IMR-90 (cell line): ENCODE measurements at regions not wholly inside any gene's neighbourhood (a gene's known extent, or its start where the extent isn't known, plus 50 kb on each side); places are given as distances from the start of the nearest gene placed in this dataset.

Source experiments
- ATAC-seq: fragments of 200-7000 bp; cut with Tn5 transposase; 2 replicates; pipeline ENCODE4 v1.9.1; 2020; ENCODE audit warnings: low read depth, mild to moderate bottlenecking, moderate library complexity
- BruUV-seq: library from RNA; stranded (reverse); fragments of 400-500 nt; replicated peaks from 2 replicates; lab custom pipeline; 2021; lab: Mats Ljungman, UMichigan
- CTCF ChIA-PET: fragments of 300-600 bp; formaldehyde crosslinking; extraction: SDS; loops from one replicate; lab custom pipeline; 2021; ENCODE audit warnings: antibody characterized with exemption; lab: Yijun Ruan, JAX
- POLR2A ChIA-PET: fragments of 300-600 bp; sonication (Branson Sonifier 250); formaldehyde crosslinking; loops from one replicate; lab custom pipeline; 2022; ENCODE audit warnings: antibody characterized with exemption; ENCODE audit not compliant: unreplicated experiment; lab: Charles Lee
- DNase-seq: peaks from one replicate; pipeline ENCODE4 v3.0.0; 2013
- H2AFZ ChIP-seq: replicated peaks from 2 replicates; pipeline ENCODE3; 2013; ENCODE audit warnings: low read length, mild to moderate bottlenecking; ENCODE audit not compliant: poor library complexity
- H2AK5ac ChIP-seq: 2 replicates; pipeline ENCODE4 v1.6.1; 2013; ENCODE audit warnings: low read depth, low read length, inconsistent platforms
- H2AK9ac ChIP-seq: replicated peaks from 2 replicates; pipeline ENCODE3; 2013; ENCODE audit warnings: mild to moderate bottlenecking, low read depth, low read length, moderate library complexity; ENCODE audit not compliant: poor library complexity
- H2BK120ac ChIP-seq: 2 replicates; pipeline ENCODE4 v1.6.1; 2013; ENCODE audit warnings: low read depth, low read length, inconsistent platforms
- H2BK15ac ChIP-seq: 3 replicates; pipeline ENCODE4 v1.6.1; 2013; ENCODE audit warnings: low read depth, low read length, inconsistent platforms
- H2BK20ac ChIP-seq: 2 replicates; pipeline ENCODE4 v1.6.1; 2013; ENCODE audit warnings: low read depth, mild to moderate bottlenecking, inconsistent platforms, low read length, moderate library complexity
- H2BK5ac ChIP-seq: 2 replicates; pipeline ENCODE4 v1.6.1; 2013; ENCODE audit warnings: mild to moderate bottlenecking, low read depth, low read length, inconsistent platforms; ENCODE audit not compliant: poor library complexity, severe bottlenecking
- H3K14ac ChIP-seq: replicated peaks from 2 replicates; pipeline ENCODE4 v1.6.1; 2013; ENCODE audit warnings: low read depth, low read length, inconsistent platforms
- H3K18ac ChIP-seq: 2 replicates; pipeline ENCODE4 v1.6.1; 2013; ENCODE audit warnings: low read depth, low read length, control low read depth
- H3K23ac ChIP-seq: 2 replicates; pipeline ENCODE4 v1.6.1; 2013; ENCODE audit warnings: low read depth, low read length, inconsistent platforms
- H3K27ac ChIP-seq: 2 replicates; pipeline ENCODE4 v1.5.1; 2013; ENCODE audit warnings: mild to moderate bottlenecking, control low read depth, low read length; ENCODE audit not compliant: insufficient read depth
- H3K27me3 ChIP-seq: 2 replicates; pipeline ENCODE4 v1.6.1; 2013; ENCODE audit warnings: low read length; ENCODE audit not compliant: control insufficient read depth, insufficient read depth
- H3K36me3 ChIP-seq: 2 replicates; pipeline ENCODE4 v1.6.1; 2013; ENCODE audit warnings: low read length, mixed read lengths; ENCODE audit not compliant: control insufficient read depth, insufficient read depth
- H3K4ac ChIP-seq: 2 replicates; pipeline ENCODE4 v1.6.1; 2013; ENCODE audit warnings: low read depth, low read length, inconsistent platforms
- H3K4me1 ChIP-seq: 2 replicates; pipeline ENCODE4 v1.6.1; 2013; ENCODE audit warnings: low read length, mixed read lengths; ENCODE audit not compliant: control insufficient read depth, insufficient read depth
- H3K4me2 ChIP-seq: 2 replicates; pipeline ENCODE4 v1.6.1; 2013; ENCODE audit warnings: low read depth, mild to moderate bottlenecking, control low read depth, low read length, moderate library complexity
- H3K4me3 ChIP-seq: 2 replicates; pipeline ENCODE4 v1.5.1; 2013; ENCODE audit warnings: low read depth, mild to moderate bottlenecking, control low read depth, low read length, moderate library complexity; ENCODE audit not compliant: insufficient read depth
- H3K56ac ChIP-seq: 2 replicates; pipeline ENCODE4 v1.6.1; 2013; ENCODE audit warnings: low read length, inconsistent platforms; ENCODE audit not compliant: insufficient read depth; ENCODE audit errors: extremely low read depth
- H3K79me1 ChIP-seq, 2 experiments: 2 replicates each; pipeline ENCODE4 v1.6.1; 2013; ENCODE audit warnings: low read length in 2 of 2, inconsistent platforms in 1 of 2, low read depth in 1 of 2
- H3K9ac ChIP-seq: 2 replicates; pipeline ENCODE4 v1.6.1; 2013; ENCODE audit warnings: low read depth, low read length, control low read depth
- H3K9me1 ChIP-seq: 2 replicates; pipeline ENCODE4 v1.6.1; 2013; ENCODE audit warnings: low read length, inconsistent platforms; ENCODE audit not compliant: insufficient read depth
- H3K9me3 ChIP-seq: 2 replicates; pipeline ENCODE4 v1.6.1; 2013; ENCODE audit warnings: low read length; ENCODE audit not compliant: control insufficient read depth, insufficient read depth
- H4K20me1 ChIP-seq: 2 replicates; pipeline ENCODE4 v1.6.1; 2013; ENCODE audit warnings: low read length, inconsistent platforms; ENCODE audit not compliant: insufficient read depth
- H4K5ac ChIP-seq: 2 replicates; pipeline ENCODE4 v1.6.1; 2013; ENCODE audit warnings: mild to moderate bottlenecking, low read depth, low read length, control low read depth
- H4K8ac ChIP-seq, 2 experiments: 2 replicates each; pipeline ENCODE4 v1.6.1; 2013; ENCODE audit warnings: low read depth in 2 of 2, low read length in 2 of 2, control low read depth in 1 of 2, inconsistent platforms in 1 of 2
- H4K91ac ChIP-seq: 2 replicates; pipeline ENCODE4 v1.6.1; 2013; ENCODE audit warnings: low read depth, low read length, inconsistent platforms; ENCODE audit not compliant: insufficient read depth
- BHLHE40 ChIP-seq: fragments of 150-350 bp; IDR thresholded peaks from 2 replicates; pipeline ENCODE4 v1.6.1; 2016; ENCODE audit warnings: mild to moderate bottlenecking, low read depth, low read length
- CEBPB ChIP-seq: IDR thresholded peaks from 2 replicates; pipeline ENCODE4 v1.6.1; 2012; ENCODE audit warnings: low read depth, low read length, improper control_type of control experiment
- CHD1 ChIP-seq: IDR thresholded peaks from 2 replicates; pipeline ENCODE4 v1.6.1; 2012; ENCODE audit warnings: low read depth, low read length, improper control_type of control experiment
- FOS ChIP-seq: fragments of 150-350 bp; IDR thresholded peaks from 2 replicates; pipeline ENCODE4 v1.6.1; 2016; ENCODE audit warnings: low read depth, low read length
- MAFK ChIP-seq: IDR thresholded peaks from 2 replicates; pipeline ENCODE4 v1.6.1; 2012; ENCODE audit warnings: low read depth, low read length, improper control_type of control experiment
- MAZ ChIP-seq: IDR thresholded peaks from 2 replicates; pipeline ENCODE4 v1.6.1; 2012; ENCODE audit warnings: low read depth, mild to moderate bottlenecking, low read length, improper control_type of control experiment, moderate library complexity, borderline replicate concordance
- MXI1 ChIP-seq: IDR thresholded peaks from 2 replicates; pipeline ENCODE4 v1.6.1; 2012; ENCODE audit warnings: low read depth, mild to moderate bottlenecking, low read length, moderate library complexity, borderline replicate concordance
- NFE2L2 ChIP-seq: fragments of 150-350 bp; IDR thresholded peaks from 2 replicates; pipeline ENCODE4 v1.6.1; 2016; ENCODE audit warnings: low read depth, mild to moderate bottlenecking, low read length
- POLR2A ChIP-seq: IDR thresholded peaks from 2 replicates; pipeline ENCODE4 v1.6.1; 2012; ENCODE audit warnings: mild to moderate bottlenecking, low read depth, low read length
- RAD21 ChIP-seq: IDR thresholded peaks from 2 replicates; pipeline ENCODE4 v1.6.1; 2012; ENCODE audit warnings: low read length, improper control_type of control experiment
- RCOR1 ChIP-seq: IDR thresholded peaks from 2 replicates; pipeline ENCODE4 v1.6.1; 2012; ENCODE audit warnings: mild to moderate bottlenecking, low read length, improper control_type of control experiment; ENCODE audit not compliant: insufficient replicate concordance
- RFX5 ChIP-seq: IDR thresholded peaks from 2 replicates; pipeline ENCODE4 v1.8.0; 2012; ENCODE audit warnings: low read depth, mild to moderate bottlenecking, low read length, moderate library complexity
- SMC3 ChIP-seq: fragments of 150-350 bp; IDR thresholded peaks from 2 replicates; pipeline ENCODE4 v1.6.1; 2016; ENCODE audit warnings: low read depth, mild to moderate bottlenecking, antibody characterized with exemption, low read length, moderate library complexity
- WGBS, 2 experiments: methylation state at CpG; one replicate each; pipeline versions ENCODE4 v1.1.5 to v1.1.7; 2013; ENCODE audit warnings: missing lambda C conversion rate in 2 of 2; ENCODE audit not compliant: insufficient read length in 1 of 2; ENCODE audit errors: extremely low coverage in 2 of 2; 5-methylcytosine and 5-hydroxymethylcytosine counted together
- dilution Hi-C: fragments of 300-500 bp; cut with HindIII; formaldehyde crosslinking; loops from one replicate; pipeline ENCODE4 v1.14.3; 2018; ENCODE audit warnings: low sequenced_read_pairs; ENCODE audit not compliant: unreplicated experiment
- in situ Hi-C: fragments of 300-500 bp; cut with MboI; formaldehyde crosslinking; loops from 3 replicates; pipeline ENCODE4 v1.14.3; 2019; ENCODE audit warnings: low sequenced_read_pairs, inconsistent platforms, mixed read lengths
- intact Hi-C: fragments of 100-400 bp; cut with micrococcal nuclease; formaldehyde crosslinking; loops from 2 replicates; pipeline ENCODE4 v1.10.0; 2022
- TF ChIP-seq, protein P1 (sequence below): conservative IDR thresholded peaks from 2 replicates; pipeline ENCODE4 v1.5.1; 2012; ENCODE audit warnings: mild to moderate bottlenecking, low read depth, low read length, improper control_type of control experiment
- TF ChIP-seq, protein P2 (sequence below): fragments of 150-350 bp; IDR thresholded peaks from 2 replicates; pipeline ENCODE4 v1.6.1; 2017; ENCODE audit warnings: mild to moderate bottlenecking, antibody characterized with exemption, low read length, low read depth
- TF ChIP-seq, protein P3 (sequence below): fragments of 150-350 bp; IDR thresholded peaks from 2 replicates; pipeline ENCODE4 v1.6.1; 2016; ENCODE audit warnings: low read depth, mild to moderate bottlenecking, low read length, moderate library complexity, borderline replicate concordance

DNA sequence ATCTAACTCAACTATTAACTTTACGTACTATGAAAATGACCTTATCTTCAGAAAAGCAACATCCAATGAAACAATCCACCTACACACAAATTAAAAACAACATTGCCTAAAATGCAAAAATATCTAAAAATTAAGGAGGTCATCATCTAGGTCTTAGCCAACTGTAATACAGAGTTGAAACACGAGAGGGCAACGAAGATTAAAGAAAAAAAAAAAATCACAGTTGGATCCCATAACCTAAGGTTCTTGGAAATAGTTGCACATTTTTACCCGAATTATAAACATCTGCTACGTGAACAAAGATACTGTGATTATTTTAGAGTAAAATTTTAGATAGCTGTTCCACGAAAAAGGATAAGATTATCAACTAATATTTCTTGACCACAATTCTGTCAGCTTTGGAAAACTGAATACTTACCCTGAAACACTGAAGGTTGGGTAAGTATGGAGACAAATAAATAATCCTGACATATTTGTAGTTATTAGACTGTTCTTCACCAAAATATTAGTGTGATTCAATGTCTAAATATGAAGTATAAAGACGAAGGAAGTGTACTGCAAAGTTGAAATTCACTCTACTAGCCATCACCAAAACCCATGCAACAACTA is 88.0 kb upstream of the AK4 start:
- Histone ChIP-seq H4K91ac (no peak overlapping the region), H3K79me1 (no peaks in the 10 kb centered on the region), H4K5ac (no peak overlapping the region), H2BK20ac (no peak overlapping the region), H3K4me3 (no peak overlapping the region), H3K9ac (no peak overlapping the region), H3K56ac (no peak overlapping the region), H3K27ac (no peak overlapping the region), H4K8ac (no peak overlapping the region), H3K14ac (no peak overlapping the region), H3K27me3 (no peaks in the 10 kb centered on the region), H3K23ac (no peak overlapping the region), H3K9me3 (no peaks in the 10 kb centered on the region), H2BK120ac (no peak overlapping the region), H3K36me3 (peaks cover 6% of the 10 kb centered on the region), H3K4me1 (no peaks in the 10 kb centered on the region), H3K4ac (no peak overlapping the region), H2AK5ac (no peak overlapping the region), H2BK15ac (no peak overlapping the region), H2BK5ac (no peak overlapping the region), H2AFZ (no peak overlapping the region), H4K20me1 (no peaks in the 10 kb centered on the region), H3K4me2 (peak overlapping the region; percentile 55), H3K18ac (no peak overlapping the region), H3K9me1 (no peaks in the 10 kb centered on the region), H2AK9ac (no peak overlapping the region)
- in situ Hi-C loops (loop anchor here (10.0 kb wide), 1 partner anchor 365 kb away; the partner anchor contains the start of genes LEPR and LEPROT), intact Hi-C loops (loop anchor here (1.0 to 10.0 kb wide), 4 partner anchors 149 to 1185 kb away; no protein-coding TSS in a partner anchor), dilution Hi-C loops (no loop called here)
- ATAC-seq (peak; percentile 91), DNase-seq (peak; percentile 61)
- no TSS peak for BruUV-seq
- TF ChIP-seq BHLHE40 (no peak), MAFK (no peak), POLR2A (no peak), NFE2L2 (no peak), CHD1 (no peak), SMC3 (peak; percentile 64), RFX5 (no peak), CEBPB (no peak), MAZ (no peak), RAD21 (peak; percentile 60), FOS (no peak), RCOR1 (no peak), MXI1 (no peak)
- TF ChIP-seq, protein P1, sequence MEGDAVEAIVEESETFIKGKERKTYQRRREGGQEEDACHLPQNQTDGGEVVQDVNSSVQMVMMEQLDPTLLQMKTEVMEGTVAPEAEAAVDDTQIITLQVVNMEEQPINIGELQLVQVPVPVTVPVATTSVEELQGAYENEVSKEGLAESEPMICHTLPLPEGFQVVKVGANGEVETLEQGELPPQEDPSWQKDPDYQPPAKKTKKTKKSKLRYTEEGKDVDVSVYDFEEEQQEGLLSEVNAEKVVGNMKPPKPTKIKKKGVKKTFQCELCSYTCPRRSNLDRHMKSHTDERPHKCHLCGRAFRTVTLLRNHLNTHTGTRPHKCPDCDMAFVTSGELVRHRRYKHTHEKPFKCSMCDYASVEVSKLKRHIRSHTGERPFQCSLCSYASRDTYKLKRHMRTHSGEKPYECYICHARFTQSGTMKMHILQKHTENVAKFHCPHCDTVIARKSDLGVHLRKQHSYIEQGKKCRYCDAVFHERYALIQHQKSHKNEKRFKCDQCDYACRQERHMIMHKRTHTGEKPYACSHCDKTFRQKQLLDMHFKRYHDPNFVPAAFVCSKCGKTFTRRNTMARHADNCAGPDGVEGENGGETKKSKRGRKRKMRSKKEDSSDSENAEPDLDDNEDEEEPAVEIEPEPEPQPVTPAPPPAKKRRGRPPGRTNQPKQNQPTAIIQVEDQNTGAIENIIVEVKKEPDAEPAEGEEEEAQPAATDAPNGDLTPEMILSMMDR = peak; percentile 62
- TF ChIP-seq, protein P2, sequence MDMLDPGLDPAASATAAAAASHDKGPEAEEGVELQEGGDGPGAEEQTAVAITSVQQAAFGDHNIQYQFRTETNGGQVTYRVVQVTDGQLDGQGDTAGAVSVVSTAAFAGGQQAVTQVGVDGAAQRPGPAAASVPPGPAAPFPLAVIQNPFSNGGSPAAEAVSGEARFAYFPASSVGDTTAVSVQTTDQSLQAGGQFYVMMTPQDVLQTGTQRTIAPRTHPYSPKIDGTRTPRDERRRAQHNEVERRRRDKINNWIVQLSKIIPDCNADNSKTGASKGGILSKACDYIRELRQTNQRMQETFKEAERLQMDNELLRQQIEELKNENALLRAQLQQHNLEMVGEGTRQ = no peak
- TF ChIP-seq, protein P3, sequence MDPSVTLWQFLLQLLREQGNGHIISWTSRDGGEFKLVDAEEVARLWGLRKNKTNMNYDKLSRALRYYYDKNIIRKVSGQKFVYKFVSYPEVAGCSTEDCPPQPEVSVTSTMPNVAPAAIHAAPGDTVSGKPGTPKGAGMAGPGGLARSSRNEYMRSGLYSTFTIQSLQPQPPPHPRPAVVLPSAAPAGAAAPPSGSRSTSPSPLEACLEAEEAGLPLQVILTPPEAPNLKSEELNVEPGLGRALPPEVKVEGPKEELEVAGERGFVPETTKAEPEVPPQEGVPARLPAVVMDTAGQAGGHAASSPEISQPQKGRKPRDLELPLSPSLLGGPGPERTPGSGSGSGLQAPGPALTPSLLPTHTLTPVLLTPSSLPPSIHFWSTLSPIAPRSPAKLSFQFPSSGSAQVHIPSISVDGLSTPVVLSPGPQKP = no peak
- POLR2A ChIA-PET = no interaction called here
- WGBS, 2 experiments = no CpG with 5 or more reads among the region's 7 CpGs
- CTCF ChIA-PET = interaction anchor here (0.6 to 0.9 kb wide), 12 partner anchors 15 to 762 kb away, joined by 3 to 12 read pairs (median 4); no protein-coding TSS in a partner anchor
